GM12891 (cell line): ENCODE measurements at regions not wholly inside any gene's neighbourhood (a gene's known extent, or its start where the extent isn't known, plus 50 kb on each side); places are given as distances from the start of the nearest gene placed in this dataset.

Experiments
- DNase-seq: peaks from one replicate; pipeline ENCODE4 v3.0.0; 2011; ENCODE audit warnings: low spot score; ENCODE audit not compliant: insufficient read length
- FAIRE-seq: peaks from 2 replicates; lab custom pipeline; 2011; peaks lifted over from hg19 to GRCh38; lab: Jason Lieb, UNC
- PAX5 ChIP-seq: IDR thresholded peaks from 2 replicates; pipeline ENCODE4 v1.6.1; 2011; ENCODE audit warnings: low read length, moderate library complexity, mild to moderate bottlenecking; ENCODE audit not compliant: insufficient read depth, severe bottlenecking
- POLR2A ChIP-seq: IDR thresholded peaks from 2 replicates; pipeline ENCODE4 v1.6.1; 2011; ENCODE audit warnings: low read depth, low read length, control low read depth
- POLR2AphosphoS5 ChIP-seq: IDR thresholded peaks from 2 replicates; pipeline ENCODE4 v1.6.1; 2011; ENCODE audit warnings: low read depth, low read length, control low read depth
- POU2F2 ChIP-seq: IDR thresholded peaks from 2 replicates; pipeline ENCODE4 v1.6.1; 2011; ENCODE audit warnings: low read depth, mild to moderate bottlenecking, control low read depth, low read length, moderate library complexity
- SPI1 ChIP-seq: IDR thresholded peaks from 2 replicates; pipeline ENCODE4 v1.6.1; 2011; ENCODE audit warnings: low read depth, low read length, control low read depth
- TAF1 ChIP-seq: IDR thresholded peaks from 2 replicates; pipeline ENCODE4 v1.6.1; 2011; ENCODE audit warnings: low read depth, low read length, control low read depth

GRCh38 chr5:10876006-10876744 is 115.1 kb upstream of the DAP start:
- DNase-seq (no peak), FAIRE-seq (no peak)
- no peak for TF ChIP-seq POLR2A
- no peak for TF ChIP-seq POU2F2
- no peak for TF ChIP-seq POLR2AphosphoS5
- TF ChIP-seq PAX5: no peak
- TF ChIP-seq SPI1: no peak
- no peak for TF ChIP-seq TAF1

GRCh38 chr5:10875201-10875768 is 114.3 kb upstream of the DAP start:
- DNase-seq (no peak), FAIRE-seq (no peak)
- TF ChIP-seq TAF1 (no peak), POLR2AphosphoS5 (no peak), POU2F2 (no peak), POLR2A (no peak), PAX5 (no peak), SPI1 (no peak)

DNA sequence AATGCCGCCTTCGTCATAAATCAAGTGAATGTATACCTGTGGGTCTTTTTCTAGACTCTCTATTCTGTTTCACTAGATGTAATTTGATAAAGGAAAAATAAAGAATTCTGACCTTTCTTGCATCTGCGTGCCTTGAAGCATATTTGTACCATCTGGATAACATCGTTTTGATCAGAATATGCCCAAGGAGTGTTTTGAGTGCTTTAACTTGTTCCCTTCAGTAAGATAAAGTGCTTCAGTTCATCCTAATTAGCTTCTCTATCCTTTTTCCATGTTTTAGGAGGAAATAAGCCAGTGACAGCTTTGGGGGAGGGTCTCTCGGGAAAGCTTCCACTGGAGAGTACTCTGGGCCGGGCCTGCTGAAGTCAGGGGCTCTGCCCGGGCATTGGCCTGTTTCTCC is 113.5 kb upstream of the DAP start:
- FAIRE-seq: no peak
- TF ChIP-seq POLR2AphosphoS5 (no peak), PAX5 (no peak), TAF1 (no peak), SPI1 (no peak), POLR2A (no peak), POU2F2 (no peak)

DNA sequence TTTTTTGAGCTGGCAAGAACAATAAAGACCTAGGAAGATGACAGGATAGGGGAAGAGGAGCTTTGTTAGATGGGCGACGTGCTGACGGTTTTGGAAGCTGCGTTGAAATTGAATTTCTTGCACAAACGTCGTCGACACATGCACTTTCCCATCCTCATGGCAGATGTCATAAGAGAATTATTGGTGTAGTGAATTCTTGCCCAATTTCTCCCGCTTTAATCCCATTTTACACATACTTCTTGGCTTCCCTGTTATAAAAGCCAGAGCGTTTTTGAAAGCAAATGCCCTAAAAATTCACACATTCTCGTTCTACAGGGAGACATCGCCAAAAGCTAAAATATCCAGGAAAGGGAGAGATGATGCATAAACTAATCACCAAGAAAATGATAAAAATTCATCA is 109.8 kb upstream of the DAP start:
- DNase-seq: no peak
- TF ChIP-seq PAX5 (no peak), POLR2A (no peak), POLR2AphosphoS5 (no peak), SPI1 (no peak), TAF1 (no peak), POU2F2 (no peak)
- no peak for FAIRE-seq

More for the DNA sequence above, 113.5 kb upstream of the DAP start:
- no peak for DNase-seq

- TF ChIP-seq SPI1 (no peak), POLR2AphosphoS5 (no peak), PAX5 (no peak), TAF1 (no peak), POU2F2 (no peak), POLR2A (no peak)
- FAIRE-seq (no peak), DNase-seq (no peak)
Observed at GRCh38 chr5:10868956-10869355, 107.9 kb upstream of the DAP start.

DNA sequence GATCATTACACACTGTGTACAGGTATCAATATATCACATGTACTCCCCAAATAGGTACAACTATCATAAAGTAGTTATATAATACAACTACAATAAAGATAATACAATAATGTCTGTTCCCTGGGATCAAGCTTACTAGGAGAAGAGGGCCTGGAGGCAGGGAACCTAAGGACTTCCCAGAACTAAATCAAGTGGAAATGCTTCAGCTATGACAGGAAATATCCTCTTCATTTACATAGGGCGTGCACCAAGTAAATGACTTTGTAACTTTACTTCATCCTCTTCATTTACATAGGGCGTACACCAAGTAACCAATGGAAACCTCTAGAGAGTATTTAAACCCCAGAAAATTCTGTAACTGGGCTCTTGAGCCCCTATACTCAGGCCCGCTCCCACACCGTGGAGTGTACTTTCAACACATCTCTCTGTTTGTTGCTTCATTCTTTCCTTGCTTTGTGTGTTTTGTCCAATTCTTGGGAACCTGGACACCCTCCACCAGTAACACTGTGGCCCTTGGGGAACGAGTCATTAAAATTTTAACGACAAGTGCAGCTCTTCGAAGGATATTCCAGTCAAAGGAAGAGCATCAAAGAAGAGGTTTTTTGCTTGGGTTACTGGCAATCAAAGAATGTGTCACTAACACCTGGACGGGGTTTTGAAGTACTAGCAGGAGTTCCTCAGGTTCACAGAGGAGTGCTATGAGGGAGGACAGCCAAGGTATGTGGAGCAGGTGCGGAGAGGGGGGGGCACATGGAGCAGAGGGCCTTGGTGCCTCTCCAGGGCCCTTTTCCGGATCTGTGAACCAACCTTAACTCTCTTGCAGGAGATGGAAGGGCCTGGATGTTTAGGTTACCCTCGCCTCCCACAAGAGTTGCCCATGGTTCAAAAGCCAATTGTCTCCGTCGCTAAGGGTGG is 106.6 kb upstream of the DAP start:
- TF ChIP-seq PAX5: no peak
- no peak for TF ChIP-seq SPI1
- TF ChIP-seq TAF1: no peak
- TF ChIP-seq POU2F2: no peak
- TF ChIP-seq POLR2A: no peak
- TF ChIP-seq POLR2AphosphoS5: no peak
- no peak for DNase-seq
- no peak for FAIRE-seq

DNA sequence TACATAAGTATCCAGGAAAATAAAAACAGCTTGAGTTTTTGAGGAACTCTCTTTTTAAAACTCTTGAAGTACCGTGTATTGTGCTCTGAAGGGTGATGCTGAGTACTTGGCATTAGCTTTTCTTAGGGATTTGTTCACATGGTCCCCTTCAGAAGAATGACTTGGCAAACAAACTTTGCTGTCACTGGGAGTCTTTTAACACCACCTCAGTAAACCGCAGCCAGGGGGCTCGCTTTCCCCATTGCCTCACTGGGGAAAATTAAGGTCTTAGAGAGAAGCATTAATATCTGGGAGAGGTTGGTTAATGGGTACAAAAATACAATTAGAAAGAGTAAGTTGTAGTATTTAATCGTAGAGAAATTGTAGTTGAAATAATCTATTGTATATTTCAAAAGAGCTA is 105.9 kb upstream of the DAP start:
- FAIRE-seq: no peak
- no peak for DNase-seq
- no peak for TF ChIP-seq POU2F2
- TF ChIP-seq PAX5: no peak
- no peak for TF ChIP-seq POLR2AphosphoS5
- TF ChIP-seq TAF1: no peak
- no peak for TF ChIP-seq POLR2A
- no peak for TF ChIP-seq SPI1

DNA sequence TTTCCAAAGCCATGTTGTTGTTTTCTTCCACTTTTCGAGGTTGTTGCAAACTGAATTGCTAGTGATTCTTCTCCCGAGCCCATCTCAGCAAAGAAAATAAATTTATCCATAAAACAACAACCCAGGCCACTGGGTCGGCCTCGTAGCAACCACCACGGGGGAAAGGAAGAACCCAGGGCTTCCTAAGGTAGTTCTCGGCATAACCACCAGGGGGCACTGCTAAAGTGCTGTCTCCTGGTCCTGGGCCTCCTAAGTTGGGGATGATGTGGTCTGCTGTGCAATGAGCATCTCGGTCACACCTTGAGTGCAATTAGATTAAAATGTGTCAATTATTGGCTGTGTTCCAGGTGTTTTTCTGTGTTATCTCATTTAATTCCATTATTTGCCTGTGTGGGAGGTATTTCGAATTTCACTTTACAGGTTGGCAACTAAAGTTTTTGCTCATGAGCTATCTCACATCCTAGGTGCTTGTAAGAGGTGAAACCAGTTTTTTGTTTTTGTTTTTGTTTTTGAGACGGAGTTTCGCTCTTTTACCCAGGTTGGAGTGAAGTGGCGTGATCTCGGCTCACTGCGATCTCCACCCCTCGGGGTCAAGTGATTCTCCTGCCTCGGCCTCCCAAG is 102.8 kb upstream of the DAP start:
- DNase-seq (peak; percentile 64), FAIRE-seq (peak; percentile 77)
- TF ChIP-seq POU2F2 (no peak), SPI1 (no peak), TAF1 (no peak), POLR2AphosphoS5 (no peak), PAX5 (no peak), POLR2A (no peak)

DNA sequence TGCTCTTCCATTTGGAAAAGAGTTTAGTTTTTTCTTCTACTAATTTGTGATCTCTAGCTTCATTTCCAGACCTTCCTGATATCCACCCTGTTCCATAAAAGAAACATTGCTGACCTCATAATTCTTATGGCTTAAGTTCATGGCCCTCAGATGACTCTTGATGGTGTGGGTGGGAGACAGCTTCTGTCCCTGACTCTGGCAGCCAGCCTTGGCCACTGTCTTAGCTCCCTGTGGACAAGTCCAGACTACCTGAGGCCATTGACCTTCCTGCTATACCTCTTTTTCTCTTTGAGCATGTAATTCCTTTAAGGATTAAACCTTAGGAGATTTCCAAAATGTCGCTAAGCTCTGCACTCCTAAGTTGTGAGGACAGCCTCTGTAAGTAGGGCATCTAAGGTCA is 101.1 kb upstream of the DAP start:
- FAIRE-seq: no peak
- DNase-seq: no peak
- TF ChIP-seq SPI1: no peak
- no peak for TF ChIP-seq POU2F2
- no peak for TF ChIP-seq PAX5
- no peak for TF ChIP-seq TAF1
- no peak for TF ChIP-seq POLR2A
- TF ChIP-seq POLR2AphosphoS5: no peak

GRCh38 chr5:10861423-10861790 is 100.4 kb upstream of the DAP start:
- DNase-seq: no peak
- FAIRE-seq: no peak
- no peak for TF ChIP-seq POLR2A
- no peak for TF ChIP-seq PAX5
- no peak for TF ChIP-seq SPI1
- no peak for TF ChIP-seq TAF1
- TF ChIP-seq POU2F2: no peak
